Activated T-cell treated with anti-CD3 and anti-CD28 coated beads, Interleukin-2, amount 50 U/mL, for 24 hours (primary cell): ENCODE measurements at regions not wholly inside any gene's neighbourhood (a gene's known extent, or its start where the extent isn't known, plus 50 kb on each side); places are given as distances from the start of the nearest gene placed in this dataset.

Experiments used
- DNase-seq: peaks from one replicate; pipeline ENCODE4 v3.0.0-alpha.2; 2020
- H3K27ac Mint-ChIP-seq: 2 replicates; pipeline ENCODE4 v1.8.0; 2020; ENCODE audit warnings: mild to moderate bottlenecking, mixed read lengths
- H3K27me3 Mint-ChIP-seq: 2 replicates; pipeline ENCODE4 v1.8.0; 2020; ENCODE audit warnings: mixed read lengths
- H3K36me3 Mint-ChIP-seq: 2 replicates; pipeline ENCODE4 v1.8.0; 2020; ENCODE audit warnings: low read depth, mixed read lengths
- H3K4me1 Mint-ChIP-seq: 2 replicates; pipeline ENCODE4 v1.8.0; 2020; ENCODE audit warnings: low read depth, mixed read lengths
- H3K4me3 Mint-ChIP-seq: 2 replicates; pipeline ENCODE4 v1.8.0; 2020; ENCODE audit warnings: mild to moderate bottlenecking, moderate library complexity, mixed read lengths
- H3K9me3 Mint-ChIP-seq: 2 replicates; pipeline ENCODE4 v1.8.0; 2020; ENCODE audit warnings: mixed read lengths

DNA sequence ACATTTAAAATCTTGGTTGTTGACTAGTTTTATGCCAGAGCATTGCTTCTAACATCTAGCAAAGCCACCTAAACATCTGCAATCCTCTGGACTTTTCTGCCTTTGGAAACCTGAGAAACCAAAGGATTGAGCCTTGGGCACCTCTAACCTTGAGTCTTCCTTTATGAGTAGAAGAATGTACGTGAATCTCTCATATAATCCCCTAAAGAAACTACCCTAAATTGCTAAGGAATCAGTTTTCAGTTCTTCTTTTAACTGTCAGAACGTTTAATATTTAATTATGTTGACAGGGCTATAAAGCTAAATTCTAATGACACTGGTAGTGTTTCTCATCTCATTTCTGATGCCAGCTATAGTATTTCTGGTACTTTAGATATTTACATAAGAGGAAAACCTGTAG, 997.3 kb downstream of the AMY1C start:
- no peaks in the 10 kb centered on the region for H3K27me3 Mint-ChIP-seq
- DNase-seq: no peak
- no peak overlapping the region for H3K27ac Mint-ChIP-seq
- H3K36me3 Mint-ChIP-seq: no peaks in the 10 kb centered on the region
- peaks cover 6% of the 10 kb centered on the region for H3K9me3 Mint-ChIP-seq
- H3K4me1 Mint-ChIP-seq: no peaks in the 10 kb centered on the region
- H3K4me3 Mint-ChIP-seq: no peak overlapping the region

DNA sequence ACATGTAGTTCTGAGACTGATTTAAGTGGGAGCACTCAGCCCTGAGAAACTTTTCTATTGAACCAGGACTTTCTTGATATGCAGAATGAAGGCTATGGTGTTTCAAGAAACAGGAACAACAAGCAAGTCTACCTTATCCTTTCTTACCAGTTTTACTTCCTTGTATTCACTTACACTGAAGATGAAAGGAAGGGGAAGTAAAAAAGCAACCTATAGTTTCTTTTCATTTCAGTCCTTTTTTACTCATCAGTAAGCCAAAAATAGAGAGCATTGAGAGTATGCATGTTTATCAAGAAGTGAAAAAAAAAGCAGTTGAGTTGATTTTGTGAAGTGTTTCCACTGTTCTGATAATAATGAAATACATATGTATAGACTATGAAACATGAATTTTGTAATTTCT, 1010.3 kb downstream of the AMY1C start:
- DNase-seq: no peak
- Mint-ChIP-seq H3K36me3 (no peaks in the 10 kb centered on the region), H3K4me1 (no peaks in the 10 kb centered on the region), H3K27me3 (no peaks in the 10 kb centered on the region), H3K27ac (no peak overlapping the region), H3K9me3 (peaks cover 4% of the 10 kb centered on the region), H3K4me3 (no peak overlapping the region)

DNA sequence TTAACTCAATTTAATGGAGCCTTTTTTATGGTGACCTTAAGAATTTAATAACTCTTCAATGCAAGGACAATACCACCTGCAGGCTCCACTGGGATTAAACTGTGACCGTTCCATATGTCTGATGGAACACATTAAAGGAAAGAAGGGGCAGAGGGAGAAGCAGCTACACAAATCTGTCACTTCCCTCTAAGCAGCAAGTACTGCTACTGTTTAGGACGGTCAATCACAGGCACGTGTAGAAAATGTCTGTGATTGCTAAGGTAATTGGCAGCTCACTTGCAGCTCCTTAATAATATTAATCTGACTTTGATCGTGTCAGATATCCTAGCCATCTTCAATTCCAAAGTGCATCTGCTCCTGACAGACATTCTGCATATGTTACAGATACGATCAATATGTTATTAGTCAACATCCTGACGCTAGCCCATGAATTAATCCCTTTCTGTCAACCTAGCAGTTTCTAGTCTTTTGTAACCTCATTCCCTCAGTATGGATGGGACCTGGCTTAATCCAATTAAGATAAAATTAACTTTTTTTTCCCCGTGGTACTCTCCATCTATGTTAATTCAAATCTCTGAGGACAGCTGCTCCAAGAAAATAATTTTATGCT, 1012.4 kb downstream of the AMY1C start:
- no peaks in the 10 kb centered on the region for H3K27me3 Mint-ChIP-seq
- no peak overlapping the region for H3K27ac Mint-ChIP-seq
- H3K9me3 Mint-ChIP-seq: peaks cover 10% of the 10 kb centered on the region
- H3K4me3 Mint-ChIP-seq: no peak overlapping the region
- no peak for DNase-seq
- H3K36me3 Mint-ChIP-seq: no peaks in the 10 kb centered on the region
- no peaks in the 10 kb centered on the region for H3K4me1 Mint-ChIP-seq

DNA sequence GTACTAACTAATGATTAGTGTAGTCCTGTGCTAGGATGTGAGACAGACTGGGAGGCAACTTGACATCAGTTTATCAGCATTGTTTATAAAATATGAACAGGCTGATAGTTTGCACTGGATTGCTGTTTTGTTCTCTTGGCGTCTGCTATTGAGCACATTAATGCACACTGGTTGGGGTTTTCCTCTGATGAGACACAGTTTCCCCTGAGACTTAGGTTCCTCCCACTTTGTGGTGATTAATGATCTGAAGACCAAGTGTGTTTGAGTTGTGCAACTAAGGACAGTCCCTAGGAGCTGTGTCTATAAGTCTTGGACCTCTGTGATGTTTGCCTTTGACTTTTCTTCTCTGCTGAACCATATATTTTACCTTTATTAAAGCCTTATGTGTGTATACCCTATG, 1015.4 kb downstream of the AMY1C start:
- Mint-ChIP-seq H3K4me3 (no peak overlapping the region), H3K9me3 (peaks cover 10% of the 10 kb centered on the region), H3K36me3 (no peaks in the 10 kb centered on the region), H3K27me3 (no peaks in the 10 kb centered on the region), H3K4me1 (no peaks in the 10 kb centered on the region), H3K27ac (no peak overlapping the region)
- DNase-seq: no peak

DNA sequence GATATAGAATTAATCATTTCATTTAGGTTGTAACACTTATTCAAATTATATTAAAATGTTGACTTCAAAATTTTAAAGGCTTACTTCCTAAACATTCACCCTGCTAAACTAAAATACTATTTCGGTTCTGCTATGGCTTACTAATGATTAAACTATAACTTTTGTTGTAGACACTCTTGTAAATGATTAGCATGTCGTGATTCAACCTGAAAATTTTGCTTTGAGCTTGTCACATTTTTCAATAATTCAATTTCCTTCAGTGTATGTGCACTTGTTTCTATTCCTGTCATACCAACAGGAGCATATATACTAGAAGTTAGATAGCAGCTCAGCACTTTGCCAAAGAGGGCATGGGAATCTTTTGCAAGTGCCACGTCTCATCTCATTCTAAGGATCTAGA, 1018.8 kb downstream of the AMY1C start:
- Mint-ChIP-seq H3K36me3 (no peaks in the 10 kb centered on the region), H3K27ac (no peak overlapping the region), H3K4me1 (no peaks in the 10 kb centered on the region), H3K9me3 (peaks cover 10% of the 10 kb centered on the region), H3K27me3 (no peaks in the 10 kb centered on the region), H3K4me3 (no peak overlapping the region)
- DNase-seq: no peak

DNA sequence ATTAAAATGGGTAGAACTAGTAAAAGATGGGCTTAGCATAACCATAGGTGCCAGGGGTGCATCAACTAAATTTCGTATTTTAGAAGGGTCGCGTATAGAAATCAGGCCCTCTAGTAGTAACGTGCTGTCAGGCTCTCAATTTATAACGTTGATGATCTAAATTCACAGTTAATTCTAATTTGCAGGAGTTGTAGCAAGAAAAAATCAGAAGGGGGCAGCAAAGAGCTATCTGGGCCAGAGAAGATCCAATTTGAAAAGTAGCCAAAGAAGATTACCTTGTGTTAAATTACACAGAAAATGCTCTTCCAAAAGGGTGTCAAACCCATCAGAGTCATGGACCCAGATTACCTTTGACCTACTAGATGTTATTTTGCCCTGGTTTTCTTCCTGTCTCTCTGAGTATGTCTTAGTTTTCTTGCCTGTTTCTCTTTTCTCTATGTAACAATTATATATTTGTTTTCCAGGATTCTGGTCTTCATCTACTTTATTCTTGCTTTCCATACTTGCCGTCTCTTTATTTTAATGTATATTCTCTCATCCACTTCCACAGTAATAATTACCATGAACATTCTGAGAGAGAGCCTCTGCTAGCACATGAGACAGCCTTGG, 1030.9 kb downstream of the AMY1C start:
- Mint-ChIP-seq H3K4me3 (no peak overlapping the region), H3K4me1 (no peaks in the 10 kb centered on the region), H3K9me3 (peaks cover 3% of the 10 kb centered on the region), H3K27me3 (no peaks in the 10 kb centered on the region), H3K27ac (no peak overlapping the region), H3K36me3 (no peaks in the 10 kb centered on the region)
- no peak for DNase-seq

DNA sequence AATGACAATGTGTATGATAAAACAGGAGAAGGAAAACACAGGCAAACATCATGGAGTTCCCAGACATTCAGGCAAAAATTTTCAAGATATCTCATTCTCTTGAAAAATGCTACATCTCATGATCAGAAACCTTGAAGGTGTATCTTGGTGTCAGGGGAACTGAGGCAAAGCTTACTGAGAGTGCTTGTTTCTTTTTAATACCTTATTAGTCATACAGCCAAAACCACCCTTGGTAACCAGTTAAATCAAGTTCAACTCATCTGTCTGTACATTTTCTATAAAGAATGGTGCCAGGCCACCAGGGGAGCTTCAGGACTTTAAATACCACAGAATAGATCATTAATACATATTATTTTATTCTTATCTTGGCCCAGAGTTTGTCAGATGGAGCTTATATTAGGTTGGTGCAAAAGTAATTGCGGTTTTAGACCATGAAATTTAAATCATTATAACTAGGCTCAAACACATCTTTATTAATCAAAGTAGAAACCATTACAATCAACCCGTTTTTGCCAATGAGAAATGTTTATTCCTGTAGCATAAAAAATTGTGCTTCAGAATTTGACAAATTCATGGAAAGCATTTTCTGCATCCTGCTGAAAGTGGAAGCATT, 1036.0 kb downstream of the AMY1C start:
- H3K36me3 Mint-ChIP-seq: no peaks in the 10 kb centered on the region
- no peak overlapping the region for H3K27ac Mint-ChIP-seq
- no peak overlapping the region for H3K4me3 Mint-ChIP-seq
- H3K27me3 Mint-ChIP-seq: no peaks in the 10 kb centered on the region
- H3K9me3 Mint-ChIP-seq: peaks cover 2% of the 10 kb centered on the region
- no peak for DNase-seq
- H3K4me1 Mint-ChIP-seq: no peaks in the 10 kb centered on the region

DNA sequence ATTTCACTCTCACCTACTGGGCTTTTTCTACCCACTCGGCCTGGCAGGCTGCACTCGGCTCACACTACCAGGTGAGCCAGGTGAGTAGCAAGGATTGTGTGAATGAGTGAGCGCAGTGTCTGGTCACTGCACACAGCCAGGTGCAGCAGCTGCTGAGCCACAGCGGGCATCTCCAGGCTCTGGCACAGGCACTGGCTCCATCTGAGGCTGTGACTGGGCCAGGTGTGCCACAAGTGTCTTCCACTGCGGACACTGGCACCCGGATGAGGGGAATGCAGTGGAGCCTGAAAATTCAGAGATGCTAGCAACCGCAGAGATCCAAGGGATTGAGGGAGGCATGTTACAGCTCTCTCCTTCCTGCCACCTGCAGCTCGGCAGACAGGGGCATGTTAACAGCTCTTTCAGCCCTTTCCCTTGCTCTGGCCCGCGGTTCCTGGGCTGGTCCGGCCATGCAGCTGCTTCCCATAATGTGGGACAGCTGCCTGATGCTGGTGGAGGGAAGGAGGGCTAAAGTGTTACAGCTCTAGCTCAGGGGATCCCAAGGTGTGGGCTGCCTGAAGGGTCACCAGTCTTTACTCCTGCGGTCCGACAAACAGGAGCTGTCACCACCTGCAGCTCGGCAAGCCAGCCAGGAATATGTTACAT, 1038.3 kb downstream of the AMY1C start:
- no peak for DNase-seq
- Mint-ChIP-seq H3K27me3 (no peaks in the 10 kb centered on the region), H3K4me1 (no peaks in the 10 kb centered on the region), H3K9me3 (peaks cover 2% of the 10 kb centered on the region), H3K27ac (no peak overlapping the region), H3K4me3 (no peak overlapping the region), H3K36me3 (no peaks in the 10 kb centered on the region)

DNA sequence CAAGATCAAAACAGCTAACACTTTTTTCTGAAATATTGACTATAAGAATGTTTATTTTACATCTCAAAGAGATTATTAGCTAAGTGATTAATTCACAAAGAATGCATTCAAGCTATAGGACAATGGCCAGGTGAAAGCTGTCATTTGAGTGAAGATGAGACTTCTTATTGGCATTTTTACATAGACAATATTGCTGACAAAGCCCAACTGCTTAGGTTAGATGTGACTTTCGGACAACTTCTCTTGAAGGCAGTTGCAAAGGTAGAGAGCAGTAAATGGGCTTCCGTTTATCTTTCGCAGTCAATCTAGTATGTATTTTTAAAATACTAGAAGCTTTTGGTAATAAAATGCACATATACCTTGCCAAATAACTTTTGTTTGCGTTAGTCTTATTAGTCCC, 1041.3 kb downstream of the AMY1C start:
- DNase-seq: no peak
- Mint-ChIP-seq H3K27ac (no peak overlapping the region), H3K4me3 (no peak overlapping the region), H3K36me3 (no peaks in the 10 kb centered on the region), H3K9me3 (peaks cover 9% of the 10 kb centered on the region), H3K4me1 (no peaks in the 10 kb centered on the region), H3K27me3 (no peaks in the 10 kb centered on the region)

DNA sequence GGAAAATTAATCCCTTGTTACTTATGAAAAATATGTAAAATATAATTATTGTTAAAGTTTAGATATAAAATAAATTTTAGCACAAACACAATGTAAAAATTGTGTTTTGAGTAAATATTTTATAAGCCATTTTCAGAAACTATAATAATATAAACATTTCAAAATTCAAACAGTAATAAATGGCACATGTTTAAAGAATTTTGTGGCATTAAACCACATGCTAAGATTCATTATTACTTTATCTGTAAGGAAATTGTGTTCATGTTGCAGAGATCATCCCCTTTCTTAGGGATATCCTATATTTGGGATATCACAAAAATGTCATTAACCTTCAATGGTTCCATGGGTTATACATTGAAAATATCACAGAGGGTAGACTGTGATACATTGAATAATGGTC, 1044.3 kb downstream of the AMY1C start:
- Mint-ChIP-seq H3K27me3 (no peaks in the 10 kb centered on the region), H3K9me3 (peaks cover 19% of the 10 kb centered on the region), H3K27ac (no peak overlapping the region), H3K4me3 (no peak overlapping the region), H3K4me1 (no peaks in the 10 kb centered on the region), H3K36me3 (no peaks in the 10 kb centered on the region)
- no peak for DNase-seq

DNA sequence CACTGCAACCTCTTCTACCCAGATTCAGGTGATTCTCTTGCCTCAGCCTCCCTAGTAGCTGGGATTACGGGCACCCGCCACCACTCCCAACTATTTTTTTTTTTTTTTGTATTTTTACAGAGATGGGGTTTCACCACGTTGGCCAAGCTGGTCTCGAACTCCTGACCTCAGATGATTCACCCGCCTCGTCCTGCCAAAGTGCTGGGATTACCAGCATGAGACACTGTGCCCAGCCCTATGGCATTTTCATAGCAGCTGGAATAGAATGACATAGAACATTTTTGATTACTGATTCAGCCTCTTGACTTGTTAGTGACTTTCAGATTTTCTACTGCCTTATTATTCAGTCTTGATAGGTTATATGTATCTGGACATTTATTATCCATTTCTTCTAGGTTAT, 1046.2 kb downstream of the AMY1C start:
- Mint-ChIP-seq H3K27ac (no peak overlapping the region), H3K36me3 (no peaks in the 10 kb centered on the region), H3K4me1 (no peaks in the 10 kb centered on the region), H3K27me3 (no peaks in the 10 kb centered on the region), H3K4me3 (no peak overlapping the region), H3K9me3 (peaks cover 27% of the 10 kb centered on the region)
- no peak for DNase-seq

DNA sequence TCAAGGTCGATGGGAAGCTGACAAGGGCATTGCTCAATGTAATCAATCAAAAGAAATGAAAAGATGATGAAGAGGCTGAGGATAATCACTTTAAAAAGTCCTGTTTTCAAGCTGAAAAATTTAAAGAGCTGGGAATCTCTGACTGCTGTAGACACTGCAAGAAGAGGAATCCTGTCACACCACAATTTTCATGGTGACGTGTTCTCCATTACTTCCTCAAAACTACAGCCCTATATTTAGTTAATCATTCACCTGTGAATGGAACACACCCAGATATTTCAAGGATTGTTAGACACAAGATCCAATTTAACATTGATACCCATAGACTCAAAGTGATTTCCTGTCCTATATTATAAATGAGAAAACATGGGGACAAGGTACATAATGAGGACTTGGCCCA, 1048.3 kb downstream of the AMY1C start:
- no peak overlapping the region for H3K27ac Mint-ChIP-seq
- peaks cover 29% of the 10 kb centered on the region for H3K9me3 Mint-ChIP-seq
- no peak overlapping the region for H3K4me3 Mint-ChIP-seq
- DNase-seq: no peak
- no peaks in the 10 kb centered on the region for H3K27me3 Mint-ChIP-seq
- H3K4me1 Mint-ChIP-seq: no peaks in the 10 kb centered on the region
- H3K36me3 Mint-ChIP-seq: no peaks in the 10 kb centered on the region

DNA sequence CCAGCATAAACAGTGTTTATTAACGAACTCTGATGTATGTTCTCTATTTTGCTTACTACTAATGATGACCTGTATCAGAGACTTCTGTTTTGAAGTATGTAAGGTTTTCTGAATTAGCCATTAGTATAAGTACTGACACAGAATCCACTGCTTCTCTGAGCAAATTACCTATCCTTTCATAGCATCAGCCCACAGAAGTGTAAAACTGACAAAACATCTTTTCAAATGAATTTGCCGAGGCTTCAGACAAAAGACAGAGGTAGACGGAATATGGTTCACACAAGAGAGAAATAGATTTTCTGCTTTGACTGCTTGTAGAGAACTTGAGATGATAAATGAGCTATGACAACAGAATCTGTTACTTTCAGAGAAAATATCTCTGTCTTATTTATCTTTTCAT, 1051.6 kb downstream of the AMY1C start:
- Mint-ChIP-seq H3K9me3 (peaks cover 19% of the 10 kb centered on the region), H3K36me3 (no peaks in the 10 kb centered on the region), H3K27ac (no peak overlapping the region), H3K4me1 (no peaks in the 10 kb centered on the region), H3K4me3 (no peak overlapping the region), H3K27me3 (no peaks in the 10 kb centered on the region)
- DNase-seq: no peak

DNA sequence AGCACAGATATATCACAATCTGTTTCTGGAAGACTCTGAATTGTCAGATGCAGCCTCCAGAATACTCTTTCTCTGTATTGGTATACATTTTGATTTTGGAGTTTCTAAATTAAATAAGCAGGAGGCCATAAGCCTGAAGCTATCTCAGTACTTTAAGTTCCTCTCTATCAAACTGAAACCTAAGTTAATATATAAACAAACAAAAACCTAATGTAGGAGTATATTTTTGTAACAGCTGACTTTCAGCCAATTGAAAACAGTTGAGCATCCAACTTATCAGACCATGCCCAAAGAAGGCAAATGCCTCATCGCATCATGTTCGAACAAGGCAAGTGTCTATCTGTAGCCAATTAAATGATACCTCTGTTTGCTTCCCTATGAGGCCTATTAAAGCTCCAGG, 1054.4 kb downstream of the AMY1C start:
- Mint-ChIP-seq H3K4me3 (no peak overlapping the region), H3K27me3 (no peaks in the 10 kb centered on the region), H3K36me3 (no peaks in the 10 kb centered on the region), H3K27ac (no peak overlapping the region), H3K4me1 (no peaks in the 10 kb centered on the region), H3K9me3 (peaks cover 13% of the 10 kb centered on the region)
- DNase-seq: no peak

DNA sequence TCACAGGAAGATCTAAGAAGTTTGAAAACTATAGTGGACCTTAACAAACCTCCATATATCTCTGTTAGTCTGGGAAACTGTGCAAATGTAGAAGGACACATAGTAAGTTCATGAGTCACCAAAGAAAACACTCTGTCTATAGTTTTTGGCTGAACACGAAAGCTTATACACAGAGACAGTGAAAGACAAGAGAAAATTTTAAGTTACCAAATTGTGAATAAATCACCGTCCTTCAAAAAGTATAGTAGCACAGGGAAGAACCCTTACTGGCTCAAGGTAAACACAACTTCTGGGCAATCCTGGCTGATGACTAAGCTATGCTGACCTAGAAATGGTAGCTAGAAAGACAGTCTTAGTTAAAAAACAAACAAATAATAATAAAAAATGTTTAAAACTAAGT, 1057.9 kb downstream of the AMY1C start:
- H3K9me3 Mint-ChIP-seq: peaks cover 4% of the 10 kb centered on the region
- no peaks in the 10 kb centered on the region for H3K4me1 Mint-ChIP-seq
- H3K27me3 Mint-ChIP-seq: no peaks in the 10 kb centered on the region
- no peak overlapping the region for H3K4me3 Mint-ChIP-seq
- no peaks in the 10 kb centered on the region for H3K36me3 Mint-ChIP-seq
- H3K27ac Mint-ChIP-seq: no peak overlapping the region
- DNase-seq: no peak
